HG02884 (cell line): ENCODE measurements at regions not wholly inside any gene's neighbourhood (a gene's known extent, or its start where the extent isn't known, plus 50 kb on each side); places are given as distances from the start of the nearest gene placed in this dataset.
"Not testable (repeated sequence)": the region's sequence is repeated elsewhere in the genome, so short reads cannot be mapped to it uniquely, and the experiment has no call there.

Experiments
- ATAC-seq: cut with Tn5 transposase; IDR thresholded peaks from one replicate; pipeline ENCODE4 v1.9.1; 2021; ENCODE audit warnings: mild to moderate bottlenecking, moderate library complexity; ENCODE audit not compliant: unreplicated experiment

DNA sequence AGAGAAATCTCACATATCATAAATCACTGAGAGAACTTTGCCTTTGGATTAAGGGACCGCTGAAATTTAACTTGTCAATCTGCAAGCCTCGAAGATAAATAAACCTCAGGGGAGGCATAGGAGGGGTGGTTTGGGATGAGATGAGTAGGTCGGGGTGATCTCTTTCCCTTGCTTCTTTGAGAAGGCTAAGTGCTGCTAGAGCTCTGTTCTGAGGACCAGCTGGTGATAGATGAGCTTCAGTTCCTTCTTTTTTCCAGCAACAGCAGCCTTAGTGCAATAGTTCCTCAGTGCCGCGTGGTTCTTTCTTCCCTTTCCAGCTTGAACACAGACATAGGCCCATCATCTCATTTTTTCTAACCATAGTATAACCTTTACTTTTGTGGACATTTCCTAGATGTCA, 2033.8 kb downstream of the KHDRBS2 start:
- ATAC-seq, result peak; percentile 70

DNA sequence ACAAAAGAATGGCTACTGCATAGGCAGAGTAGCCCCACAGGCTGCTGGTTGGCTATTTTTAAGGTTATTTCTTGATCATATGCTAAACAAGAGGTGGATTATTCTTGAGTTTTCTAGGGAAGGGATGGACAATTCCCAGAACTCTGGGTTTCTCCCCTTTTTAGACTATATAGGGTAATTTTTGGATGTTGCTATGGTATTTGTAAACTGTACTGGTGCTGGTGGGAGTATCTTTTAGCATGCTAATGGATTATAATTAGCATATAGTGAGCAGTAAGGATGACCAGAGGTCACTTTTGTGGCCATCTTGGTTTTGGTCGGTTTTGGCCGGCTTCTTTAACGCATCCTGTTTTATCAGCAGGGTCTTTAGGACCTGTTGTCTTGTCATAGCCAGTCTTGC, 2038.5 kb downstream of the KHDRBS2 start:
- ATAC-seq, result not testable (repeated sequence)
